C4-2B (cell line): ENCODE measurements at regions not wholly inside any gene's neighbourhood (a gene's known extent, or its start where the extent isn't known, plus 50 kb on each side); places are given as distances from the start of the nearest gene placed in this dataset.

Experiments used
- CTCF ChIP-seq: fragments of 450-650 bp; conservative IDR thresholded peaks from 2 replicates; pipeline ENCODE4 v1.5.1; 2017; ENCODE audit warnings: mild to moderate bottlenecking
- ZFX ChIP-seq: fragments of 450-650 bp; IDR thresholded peaks from 2 replicates; pipeline ENCODE4 v1.6.1; 2017

GRCh38 chr6:1170794-1171193, 141.1 kb upstream of the FOXQ1 start:
- TF ChIP-seq CTCF (no peak), ZFX (no peak)
